PC-9 (cell line): ENCODE measurements at regions not wholly inside any gene's neighbourhood (a gene's known extent, or its start where the extent isn't known, plus 50 kb on each side); places are given as distances from the start of the nearest gene placed in this dataset.

Experiments used
- BruUV-seq: library from RNA; stranded (reverse); fragments of 400-500 nt; replicated peaks from 2 replicates; lab custom pipeline; 2021; lab: Mats Ljungman, UMichigan
- CTCF ChIA-PET: fragments of 300-600 bp; sonication (Branson Sonifier 250); formaldehyde crosslinking; loops from one replicate; lab custom pipeline; 2022; ENCODE audit warnings: antibody characterized with exemption; lab: Charles Lee
- POLR2A ChIA-PET: fragments of 300-600 bp; sonication (Branson Sonifier 250); formaldehyde crosslinking; loops from one replicate; lab custom pipeline; 2022; ENCODE audit warnings: antibody characterized with exemption; ENCODE audit not compliant: unreplicated experiment; lab: Charles Lee
- DNase-seq, 2 experiments: peaks; one replicate each; pipeline versions ENCODE4 v3.0.0 to v3.0.0-alpha.2; 2015 to 2022; ENCODE audit warnings: mixed read lengths in 1 of 2
- H2AFZ ChIP-seq: fragments of 200-600 bp; sonication (generic); 2 replicates; pipeline ENCODE4 v1.8.1; 2017; ENCODE audit warnings: antibody characterized with exemption
- H3F3A ChIP-seq: fragments of 200-600 bp; sonication (generic); 2 replicates; pipeline ENCODE4 v1.8.1; 2017; ENCODE audit warnings: antibody characterized with exemption, mild to moderate bottlenecking, low read depth; ENCODE audit not compliant: insufficient read depth
- H3K27ac ChIP-seq: fragments of 200-600 bp; sonication (generic); 2 replicates; pipeline ENCODE4 v1.6.1; 2016; ENCODE audit warnings: mixed run types
- H3K27me3 ChIP-seq: fragments of 200-600 bp; sonication (generic); 2 replicates; pipeline ENCODE4 v1.6.1; 2016; ENCODE audit warnings: low read depth, mixed run types; ENCODE audit not compliant: insufficient read depth
- H3K36me3 ChIP-seq: fragments of 200-600 bp; sonication (generic); 2 replicates; pipeline ENCODE4 v1.6.1; 2016; ENCODE audit warnings: low read depth, mixed run types
- H3K4me1 ChIP-seq: fragments of 200-600 bp; sonication (generic); replicated peaks from 2 replicates; pipeline ENCODE4 v1.6.1; 2016; ENCODE audit warnings: mixed run types; ENCODE audit not compliant: insufficient read depth
- H3K4me2 ChIP-seq: fragments of 200-600 bp; sonication (generic); 2 replicates; pipeline ENCODE4 v1.6.1; 2017; ENCODE audit warnings: mixed run types
- H3K4me3 ChIP-seq: fragments of 200-600 bp; sonication (generic); 2 replicates; pipeline ENCODE4 v1.6.1; 2016; ENCODE audit warnings: mixed run types
- H3K79me2 ChIP-seq: fragments of 200-600 bp; sonication (generic); 2 replicates; pipeline ENCODE4 v1.6.1; 2017; ENCODE audit warnings: low read depth, mixed run types
- H3K9me2 ChIP-seq: fragments of 200-600 bp; sonication (generic); 2 replicates; pipeline ENCODE4 v1.8.1; 2017; ENCODE audit warnings: mild to moderate bottlenecking; ENCODE audit not compliant: insufficient read depth
- H3K9me3 ChIP-seq: fragments of 200-600 bp; sonication (generic); 2 replicates; pipeline ENCODE4 v1.8.1; 2016; ENCODE audit warnings: low read depth; ENCODE audit not compliant: insufficient read depth
- H4K20me1 ChIP-seq: fragments of 200-600 bp; sonication (generic); 2 replicates; pipeline ENCODE4 v1.8.1; 2017; ENCODE audit not compliant: insufficient read depth
- CTCF ChIP-seq: fragments of 200-600 bp; sonication (generic); conservative IDR thresholded peaks from 2 replicates; pipeline ENCODE4 v1.6.1; 2017; ENCODE audit warnings: mixed run types, antibody characterized with exemption, mild to moderate bottlenecking, moderate library complexity
- EZH2 ChIP-seq: fragments of 200-600 bp; sonication (generic); IDR thresholded peaks from 2 replicates; pipeline ENCODE4 v1.8.0; 2017; ENCODE audit warnings: antibody characterized with exemption, low read depth
- intact Hi-C: fragments of 100-400 bp; cut with micrococcal nuclease; formaldehyde crosslinking; loops from one replicate; pipeline ENCODE4 v1.10.0; 2022; ENCODE audit not compliant: unreplicated experiment

GRCh38 chr7:43033369-43033768 lies 79.1 kb upstream of the HECW1 start:
- H3K9me2 ChIP-seq, result no peaks in the 10 kb centered on the region
- H2AFZ ChIP-seq, result no peak overlapping the region
- no peaks in the 10 kb centered on the region for H4K20me1 ChIP-seq
- no peaks in the 10 kb centered on the region for H3F3A ChIP-seq
- H3K4me3 ChIP-seq, result no peak overlapping the region
- BruUV-seq, result no TSS peak
- H3K36me3 ChIP-seq, result no peaks in the 10 kb centered on the region
- no peak overlapping the region for H3K4me2 ChIP-seq
- intact Hi-C loops, result no loop called here
- TF ChIP-seq EZH2 (no peak), CTCF (no peak)
- ChIA-PET CTCF (no interaction called here), POLR2A (no interaction called here)
- H3K27ac ChIP-seq, result no peak overlapping the region
- DNase-seq, result no peak
- H3K79me2 ChIP-seq, result no peaks in the 10 kb centered on the region
- no peaks in the 10 kb centered on the region for H3K9me3 ChIP-seq
- no peaks in the 10 kb centered on the region for H3K4me1 ChIP-seq
- H3K27me3 ChIP-seq, result peaks cover 34% of the 10 kb centered on the region

- no peaks in the 10 kb centered on the region for H3K9me3 ChIP-seq
- no peak overlapping the region for H3K4me3 ChIP-seq
- H3K79me2 ChIP-seq, result no peaks in the 10 kb centered on the region
- ChIA-PET POLR2A (no interaction called here), CTCF (no interaction called here)
- no peak overlapping the region for H3K4me2 ChIP-seq
- no peaks in the 10 kb centered on the region for H4K20me1 ChIP-seq
- H3K27me3 ChIP-seq, result peaks cover 22% of the 10 kb centered on the region
- no peak overlapping the region for H2AFZ ChIP-seq
- H3K27ac ChIP-seq, result no peak overlapping the region
- no peak for DNase-seq
- TF ChIP-seq CTCF (no peak), EZH2 (no peak)
- no peaks in the 10 kb centered on the region for H3K36me3 ChIP-seq
- no peaks in the 10 kb centered on the region for H3K9me2 ChIP-seq
- intact Hi-C loops, result no loop called here
- no peaks in the 10 kb centered on the region for H3F3A ChIP-seq
- H3K4me1 ChIP-seq, result no peaks in the 10 kb centered on the region
- no TSS peak for BruUV-seq
Measured at GRCh38 chr7:43034535-43035002, 77.9 kb upstream of the HECW1 start.

GRCh38 chr7:43037531-43037930 lies 74.9 kb upstream of the HECW1 start:
- Histone ChIP-seq H3F3A (no peaks in the 10 kb centered on the region), H3K79me2 (no peaks in the 10 kb centered on the region), H3K36me3 (no peaks in the 10 kb centered on the region), H2AFZ (no peak overlapping the region), H3K27ac (no peak overlapping the region), H3K27me3 (0 out of 2 replicates have a peak, but pooled peaks cover under 1% of the 10 kb centered on the region), H3K9me2 (no peaks in the 10 kb centered on the region), H3K4me2 (no peak overlapping the region), H3K9me3 (no peaks in the 10 kb centered on the region), H3K4me1 (no peaks in the 10 kb centered on the region), H3K4me3 (no peak overlapping the region), H4K20me1 (no peaks in the 10 kb centered on the region)
- no TSS peak for BruUV-seq
- CTCF ChIA-PET, result no interaction called here
- DNase-seq, result no peak
- TF ChIP-seq CTCF (no peak), EZH2 (no peak)
- intact Hi-C loops, result no loop called here
- POLR2A ChIA-PET, result no interaction called here
